NOMO-1 (cell line): ENCODE measurements at regions not wholly inside any gene's neighbourhood (a gene's known extent, or its start where the extent isn't known, plus 50 kb on each side); places are given as distances from the start of the nearest gene placed in this dataset.

Experiments
- DNase-seq, 2 experiments: peaks; one replicate each; lab custom pipeline; 2025; ENCODE audit not compliant: unreplicated experiment in 2 of 2; lab: John Stamatoyannopoulos, UW

DNA sequence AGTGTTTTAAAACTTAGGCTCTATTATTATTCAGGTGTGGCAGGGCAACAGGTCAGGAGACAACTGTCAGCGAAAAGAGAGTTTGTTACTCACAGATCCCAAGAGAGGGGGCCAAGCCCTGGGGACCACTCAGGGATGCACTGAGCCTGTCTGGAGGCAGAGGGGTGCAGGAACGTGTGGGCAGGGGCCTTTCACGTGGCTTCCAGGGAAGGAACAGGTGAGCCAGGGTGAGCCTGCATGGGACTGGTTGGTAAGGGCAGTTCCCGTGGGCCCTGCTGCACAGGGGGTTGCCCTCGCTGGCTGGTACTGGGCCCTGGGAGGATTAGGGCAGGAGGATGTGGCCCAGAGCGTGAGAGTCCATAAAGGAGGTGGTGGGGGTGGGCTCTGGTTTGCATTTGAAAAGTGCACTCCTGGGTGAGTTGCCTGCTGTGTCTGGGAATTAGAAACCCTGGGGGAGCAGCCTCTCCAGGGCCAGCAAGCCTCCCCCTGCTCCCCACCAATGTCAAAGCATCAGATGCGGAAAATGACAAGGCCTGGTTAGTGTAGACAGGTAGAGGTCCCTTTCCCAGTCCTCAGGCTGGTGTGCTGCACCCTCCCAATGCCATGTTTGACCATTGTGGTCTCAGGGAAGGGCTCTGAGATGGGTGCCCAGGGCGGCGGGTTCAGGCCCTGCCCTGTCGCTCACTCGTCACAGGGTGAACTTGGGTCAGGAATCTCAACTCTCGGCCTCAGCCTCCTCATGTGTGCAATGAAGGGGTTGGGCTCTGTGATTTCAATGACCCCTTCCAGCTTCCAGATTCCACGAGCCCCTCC lies 127.4 kb upstream of the RPS6KA2 start:
- no peak for DNase-seq

DNA sequence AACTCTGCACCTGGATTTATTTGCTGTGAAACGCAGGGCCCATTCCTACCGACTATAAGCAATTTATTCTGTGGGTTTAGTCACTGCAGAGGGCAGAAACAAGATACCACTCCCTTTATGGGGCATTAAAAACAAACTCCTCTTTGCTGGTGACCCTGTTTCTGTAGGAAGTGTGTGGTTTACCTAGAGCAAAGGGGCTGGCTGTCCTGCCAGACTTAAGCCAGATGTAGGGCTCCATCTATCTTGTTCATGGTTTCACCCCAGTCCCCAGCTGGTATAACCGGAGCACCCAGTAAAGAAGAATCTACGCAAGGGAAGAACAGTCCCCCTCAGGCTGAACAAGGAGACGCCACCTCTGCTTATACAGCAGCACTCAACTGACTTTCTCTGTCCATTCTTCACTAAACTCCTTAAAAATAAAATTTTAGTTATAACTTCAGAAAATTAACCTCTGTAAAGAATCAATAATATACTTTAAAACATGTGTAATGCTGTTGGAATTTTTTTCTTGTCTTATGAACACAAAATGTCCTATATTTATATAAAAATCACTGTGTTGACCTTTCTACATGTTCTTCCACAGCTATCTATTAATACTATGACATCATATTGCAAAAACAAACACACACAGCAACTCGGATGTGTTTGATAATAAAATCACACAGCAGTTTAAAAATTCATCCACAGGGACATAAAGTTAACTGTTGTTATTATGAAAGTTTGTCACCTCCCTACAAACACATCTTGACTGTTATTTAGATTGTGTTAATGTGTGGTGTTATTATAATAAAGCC lies 126.1 kb upstream of the RPS6KA2 start:
- no peak for DNase-seq

- no peak for DNase-seq
These were observed 125.0 kb upstream of the RPS6KA2 start for GRCh38 chr6:166752097-166752496.

DNA sequence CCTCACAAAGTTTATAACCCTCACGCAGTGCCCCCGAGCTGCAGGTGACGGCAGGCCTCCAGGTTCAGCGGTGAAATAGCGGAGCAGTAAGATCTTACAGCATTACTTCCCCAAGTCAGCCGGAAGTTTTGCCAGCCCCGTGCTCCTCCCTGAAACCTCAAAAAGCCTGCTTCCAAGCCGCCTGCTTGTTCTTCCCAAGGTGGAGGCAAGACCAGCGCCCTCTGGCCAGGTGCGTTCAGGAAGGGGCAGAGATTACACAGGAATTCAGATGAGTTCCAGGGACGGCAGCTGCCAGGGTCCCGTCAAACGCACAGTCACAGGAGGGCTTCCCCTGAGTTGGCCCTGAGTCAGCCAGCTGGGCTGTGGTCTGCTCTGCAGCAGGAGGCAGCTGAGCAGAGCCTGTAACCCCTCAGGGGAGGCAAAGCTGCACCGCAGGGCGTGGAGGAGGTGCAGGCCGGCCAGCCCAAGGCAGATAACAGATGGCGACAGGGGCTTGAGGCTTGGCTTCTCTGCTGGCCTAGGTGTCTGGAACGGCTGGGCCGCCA lies 124.1 kb upstream of the RPS6KA2 start:
- DNase-seq: no peak

- DNase-seq: no peak
These were observed 123.2 kb upstream of the RPS6KA2 start for GRCh38 chr6:166750108-166750793.

DNA sequence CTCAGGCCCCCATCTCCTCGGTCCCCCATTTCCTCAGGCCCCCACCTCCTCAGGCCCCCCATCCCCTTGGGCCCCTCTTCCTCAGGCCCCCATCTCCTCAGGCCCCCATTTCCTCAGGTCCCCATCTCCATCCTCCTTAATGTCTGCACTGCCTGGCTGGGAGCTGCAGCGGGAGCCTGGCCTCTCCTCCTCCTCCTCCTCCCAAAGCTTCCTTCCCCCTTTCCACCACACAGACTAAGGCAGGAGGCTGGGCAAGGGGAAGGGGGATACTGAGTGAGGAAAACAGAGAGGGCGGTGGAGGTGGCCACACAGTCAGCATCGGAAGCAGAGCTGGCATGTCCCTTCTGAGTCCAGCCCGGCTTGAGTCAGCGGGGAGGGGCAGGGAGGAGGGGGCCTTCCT lies 122.6 kb upstream of the RPS6KA2 start:
- DNase-seq: no peak

DNA sequence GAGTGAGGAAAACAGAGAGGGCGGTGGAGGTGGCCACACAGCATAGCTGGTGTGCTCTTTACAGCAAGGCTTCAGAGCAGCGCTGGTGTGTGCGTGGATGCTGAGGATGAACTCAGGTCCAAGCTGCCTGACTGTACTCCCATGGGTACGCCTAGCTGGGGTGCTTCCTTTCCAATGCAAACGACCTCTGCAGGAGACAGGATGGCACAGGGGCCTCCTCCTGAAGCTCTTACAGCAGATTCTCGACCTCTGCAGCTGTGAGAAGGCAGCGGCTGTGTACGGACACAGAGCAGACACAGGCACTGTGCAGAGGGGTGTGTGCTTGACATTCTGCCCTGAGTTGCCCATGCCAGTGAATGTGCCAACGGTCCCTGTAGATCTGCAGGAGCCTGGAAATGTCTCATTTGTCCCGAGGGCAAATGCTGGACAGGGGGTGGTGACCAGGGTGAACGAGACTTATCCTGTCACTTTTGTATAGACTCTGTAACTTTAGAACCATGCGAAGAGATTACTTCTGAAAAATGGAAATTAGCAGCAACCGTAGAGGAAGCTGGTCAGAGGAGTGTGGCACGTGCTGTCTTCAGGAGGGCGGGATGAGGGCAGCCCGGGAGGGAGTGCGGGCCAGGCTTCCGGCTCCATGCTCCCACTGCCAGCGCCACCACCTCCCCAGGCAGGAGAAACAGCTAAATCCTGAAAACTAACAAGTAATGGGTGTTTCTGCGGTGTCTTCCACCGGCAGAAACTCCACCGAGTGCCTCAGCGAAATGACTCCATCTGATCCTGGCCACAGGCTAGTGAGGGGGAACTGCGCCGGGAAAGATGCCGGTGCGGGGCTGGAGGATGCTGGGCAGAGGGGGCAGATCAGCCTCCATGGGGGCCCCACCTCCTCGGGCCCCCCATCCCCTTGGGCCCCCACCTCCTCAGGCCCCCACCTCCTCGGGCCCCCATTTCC lies 120.9 kb upstream of the RPS6KA2 start:
- no peak for DNase-seq

GRCh38 chr6:166745801-166746668 lies 119.0 kb upstream of the RPS6KA2 start:
- DNase-seq: no peak

- no peak for DNase-seq
These were observed 117.4 kb upstream of the RPS6KA2 start for GRCh38 chr6:166744223-166745134.

- DNase-seq: no peak
These were observed 116.6 kb upstream of the RPS6KA2 start for GRCh38 chr6:166743406-166744222.

DNA sequence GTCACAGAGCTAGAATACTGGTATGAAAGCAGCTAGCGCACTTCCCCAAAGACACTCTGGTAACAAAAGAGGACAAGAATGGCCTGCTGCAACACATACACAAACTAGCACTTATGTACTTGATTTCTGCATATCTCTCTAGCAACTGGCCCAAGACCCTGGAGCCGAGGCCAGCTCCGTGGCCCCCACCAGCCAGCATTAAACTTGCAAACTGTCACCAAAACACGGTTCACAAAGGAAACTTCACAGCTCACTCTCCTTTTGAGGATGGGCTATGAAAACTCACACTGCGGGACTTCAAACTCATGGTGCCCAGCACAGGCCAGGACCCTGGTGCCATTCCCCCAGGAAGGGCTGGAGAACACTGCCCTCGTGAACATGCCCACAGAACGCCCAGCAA lies 115.9 kb upstream of the RPS6KA2 start:
- no peak for DNase-seq

DNA sequence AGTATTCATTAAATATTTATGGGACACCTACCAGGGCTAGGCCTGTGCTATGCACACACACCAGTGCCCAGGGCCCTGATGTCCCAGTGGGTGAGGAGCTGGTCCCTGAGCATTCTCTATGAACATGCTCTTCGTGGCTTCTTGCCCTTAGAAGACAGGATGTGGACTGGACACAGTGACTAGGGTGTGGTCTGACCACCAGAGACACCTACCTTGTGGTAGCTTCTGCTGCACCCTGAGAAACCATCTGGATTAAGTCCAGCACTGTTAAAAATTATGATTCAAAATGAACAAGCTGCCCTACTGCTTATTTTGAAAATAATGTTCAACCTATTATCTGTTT lies 112.9 kb upstream of the RPS6KA2 start:
- DNase-seq: no peak

GRCh38 chr6:166739117-166739975 lies 112.3 kb upstream of the RPS6KA2 start:
- no peak for DNase-seq

- no peak for DNase-seq
These were observed 111.5 kb upstream of the RPS6KA2 start for GRCh38 chr6:166738386-166739116.

DNA sequence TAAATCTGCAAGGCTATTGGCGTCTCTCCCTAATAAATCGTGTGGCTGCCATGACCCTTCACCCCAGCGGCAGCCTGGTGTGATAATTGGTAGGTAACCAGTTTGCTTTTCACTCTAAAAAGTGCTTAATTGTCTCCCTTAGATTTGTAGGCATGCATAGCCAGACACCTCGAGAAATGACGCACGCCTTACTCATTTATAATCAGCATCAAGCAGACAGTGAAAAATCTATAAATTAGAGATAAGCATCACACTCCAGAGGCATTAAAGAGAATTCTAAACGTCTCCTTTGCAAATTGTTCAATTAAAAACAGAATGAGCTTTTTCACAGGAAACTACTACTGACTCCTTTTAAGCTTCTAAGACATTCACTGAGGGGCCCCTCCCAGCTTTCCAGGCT lies 110.2 kb upstream of the RPS6KA2 start:
- no peak for DNase-seq

- no peak for DNase-seq
These were observed 109.6 kb upstream of the RPS6KA2 start for GRCh38 chr6:166736634-166737033.
